ENCODE measurements at regions not wholly inside any gene's neighbourhood (a gene's known extent, or its start where the extent isn't known, plus 50 kb on each side); places are given as distances from the start of the nearest gene placed in this dataset.

DNA sequence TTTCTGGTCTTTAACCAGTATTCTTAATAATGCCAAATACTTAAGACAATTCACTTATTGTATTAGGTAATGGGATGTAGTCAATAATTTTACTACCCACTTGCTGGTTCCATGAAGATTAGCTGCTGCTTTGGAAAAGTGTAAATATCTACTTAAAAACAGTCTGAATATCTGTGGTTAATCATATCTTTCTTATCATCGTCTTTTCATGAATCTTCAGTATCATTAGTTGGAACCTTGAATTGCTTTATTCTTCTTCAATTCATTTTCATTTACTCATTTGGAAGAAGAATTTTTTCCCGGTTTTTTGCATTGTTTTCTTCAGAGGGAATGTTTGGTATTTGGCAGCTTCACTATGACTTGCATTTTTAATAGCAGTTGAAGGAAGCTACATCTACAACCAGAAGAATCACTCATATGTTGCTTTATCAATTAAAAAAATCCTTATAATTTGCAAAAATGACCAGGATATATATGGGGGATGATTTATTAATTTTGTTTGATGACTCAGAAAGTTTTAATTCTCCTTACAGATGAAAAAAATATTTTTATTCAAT lies 1398.3 kb upstream of the CDH6 start:
- DNase-seq (ENCODE audit: low read depth), result no peak
- no peak overlapping the region for H3K4me3 ChIP-seq (ENCODE audit: control insufficient read depth, low read depth, low read length)
- TF ChIP-seq, protein P1, sequence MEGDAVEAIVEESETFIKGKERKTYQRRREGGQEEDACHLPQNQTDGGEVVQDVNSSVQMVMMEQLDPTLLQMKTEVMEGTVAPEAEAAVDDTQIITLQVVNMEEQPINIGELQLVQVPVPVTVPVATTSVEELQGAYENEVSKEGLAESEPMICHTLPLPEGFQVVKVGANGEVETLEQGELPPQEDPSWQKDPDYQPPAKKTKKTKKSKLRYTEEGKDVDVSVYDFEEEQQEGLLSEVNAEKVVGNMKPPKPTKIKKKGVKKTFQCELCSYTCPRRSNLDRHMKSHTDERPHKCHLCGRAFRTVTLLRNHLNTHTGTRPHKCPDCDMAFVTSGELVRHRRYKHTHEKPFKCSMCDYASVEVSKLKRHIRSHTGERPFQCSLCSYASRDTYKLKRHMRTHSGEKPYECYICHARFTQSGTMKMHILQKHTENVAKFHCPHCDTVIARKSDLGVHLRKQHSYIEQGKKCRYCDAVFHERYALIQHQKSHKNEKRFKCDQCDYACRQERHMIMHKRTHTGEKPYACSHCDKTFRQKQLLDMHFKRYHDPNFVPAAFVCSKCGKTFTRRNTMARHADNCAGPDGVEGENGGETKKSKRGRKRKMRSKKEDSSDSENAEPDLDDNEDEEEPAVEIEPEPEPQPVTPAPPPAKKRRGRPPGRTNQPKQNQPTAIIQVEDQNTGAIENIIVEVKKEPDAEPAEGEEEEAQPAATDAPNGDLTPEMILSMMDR (IDR thresholded peaks at IDR 0.05; ENCODE audit: control insufficient read depth, insufficient read depth, low read depth, low read length, missing control alignments), result no peak

DNA sequence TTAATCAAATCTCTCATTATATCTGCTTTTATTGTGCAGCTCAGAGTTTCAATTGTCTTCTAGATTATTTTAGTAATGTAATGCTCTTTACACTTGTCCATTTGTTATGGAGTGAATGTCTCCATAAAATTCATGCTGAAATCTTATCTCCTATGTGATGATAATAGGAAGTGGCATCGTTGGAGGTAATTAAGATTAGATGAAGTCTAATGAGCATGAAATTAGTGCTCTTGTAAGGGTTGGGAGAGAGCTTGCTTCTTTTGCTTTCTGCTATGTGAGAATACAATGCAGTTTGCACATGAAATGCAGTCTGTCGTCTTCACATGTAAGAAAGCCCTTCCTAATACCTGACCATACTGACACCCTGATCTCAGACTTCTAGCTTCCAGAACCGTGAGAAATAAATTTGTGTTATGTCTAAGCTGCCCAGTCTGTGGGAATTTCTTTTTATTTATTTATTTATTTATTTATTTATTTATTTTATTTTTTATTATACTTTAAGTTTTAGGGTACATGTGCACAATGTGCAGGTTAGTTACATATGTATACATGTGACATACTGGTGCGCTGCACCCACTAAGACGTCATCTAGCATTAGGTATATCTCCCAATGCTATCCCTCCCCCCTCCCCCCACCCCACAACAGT lies 1399.2 kb upstream of the CDH6 start:
- DNase-seq (ENCODE audit: low read depth), result no peak
- TF ChIP-seq, protein P1 (IDR thresholded peaks at IDR 0.05; ENCODE audit: control insufficient read depth, insufficient read depth, low read depth, low read length, missing control alignments), result no peak
- H3K4me3 ChIP-seq (ENCODE audit: control insufficient read depth, low read depth, low read length), result no peak overlapping the region

DNA sequence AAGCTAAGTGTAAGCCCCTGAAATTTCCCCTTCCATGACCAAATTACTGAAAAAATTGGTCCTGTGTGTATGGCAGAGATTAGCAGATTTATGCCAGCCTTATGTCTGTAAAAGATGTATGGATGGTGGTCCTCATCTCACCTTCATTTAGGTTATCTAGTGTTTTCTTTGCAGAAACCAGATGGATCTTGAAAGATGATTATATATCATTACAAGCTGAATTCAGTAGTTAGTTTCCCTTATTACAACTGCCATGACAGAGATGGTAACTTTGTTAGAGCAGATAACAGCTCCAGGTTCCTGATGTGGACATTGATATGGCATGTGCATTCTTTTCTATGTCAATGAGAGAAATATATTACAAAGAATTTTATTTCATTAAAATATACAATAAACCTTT lies 1403.2 kb upstream of the CDH6 start:
- TF ChIP-seq, protein P1 (IDR thresholded peaks at IDR 0.05; ENCODE audit: control insufficient read depth, insufficient read depth, low read depth, low read length, missing control alignments), result no peak
- H3K4me3 ChIP-seq (ENCODE audit: control insufficient read depth, low read depth, low read length), result no peak overlapping the region
- DNase-seq (ENCODE audit: low read depth), result no peak

DNA sequence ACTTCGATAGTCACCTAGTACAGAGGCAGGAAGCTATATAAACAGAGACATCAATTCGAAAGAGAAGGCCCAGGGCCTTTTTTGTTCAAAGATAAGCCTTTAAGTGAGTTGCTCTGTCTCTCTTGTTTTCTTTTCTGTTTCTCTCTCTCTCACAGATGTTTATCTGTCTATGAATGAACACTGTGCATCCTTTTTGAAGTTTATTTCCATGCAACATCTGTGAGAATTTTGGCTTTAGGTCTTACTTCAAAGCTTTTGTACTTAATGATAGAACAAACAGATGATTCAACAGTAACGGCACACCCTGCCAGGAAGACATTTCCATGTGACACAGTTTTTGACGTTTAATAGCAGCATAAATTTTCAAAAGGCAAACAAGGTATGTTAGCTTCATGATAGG lies 1413.1 kb upstream of the CDH6 start:
- no peak for DNase-seq (ENCODE audit: low read depth)
- TF ChIP-seq, protein P1 (IDR thresholded peaks at IDR 0.05; ENCODE audit: control insufficient read depth, insufficient read depth, low read depth, low read length, missing control alignments), result no peak
- H3K4me3 ChIP-seq (ENCODE audit: control insufficient read depth, low read depth, low read length), result no peak overlapping the region

DNA sequence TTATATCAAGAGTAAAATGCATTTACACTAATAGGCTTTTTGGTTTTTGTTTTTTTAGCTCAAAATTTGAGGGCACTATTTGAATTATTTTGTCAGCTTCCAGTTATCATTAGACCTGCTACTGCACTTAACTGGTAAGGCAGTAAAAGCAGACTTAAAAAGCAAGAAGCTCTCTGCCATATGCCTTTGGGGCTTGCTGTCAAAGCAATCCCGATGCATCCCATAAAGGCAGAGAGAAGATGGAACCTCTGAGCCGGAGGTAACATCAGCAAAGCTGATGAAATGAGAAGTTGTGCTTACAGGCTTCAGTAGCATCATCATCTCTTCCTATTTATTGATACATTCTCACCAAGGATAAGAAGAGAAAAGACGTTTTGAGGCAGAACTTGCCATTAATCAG lies 1414.3 kb upstream of the CDH6 start:
- no peak overlapping the region for H3K4me3 ChIP-seq (ENCODE audit: control insufficient read depth, low read depth, low read length)
- no peak for DNase-seq (ENCODE audit: low read depth)
- TF ChIP-seq, protein P1 (IDR thresholded peaks at IDR 0.05; ENCODE audit: control insufficient read depth, insufficient read depth, low read depth, low read length, missing control alignments), result no peak

DNA sequence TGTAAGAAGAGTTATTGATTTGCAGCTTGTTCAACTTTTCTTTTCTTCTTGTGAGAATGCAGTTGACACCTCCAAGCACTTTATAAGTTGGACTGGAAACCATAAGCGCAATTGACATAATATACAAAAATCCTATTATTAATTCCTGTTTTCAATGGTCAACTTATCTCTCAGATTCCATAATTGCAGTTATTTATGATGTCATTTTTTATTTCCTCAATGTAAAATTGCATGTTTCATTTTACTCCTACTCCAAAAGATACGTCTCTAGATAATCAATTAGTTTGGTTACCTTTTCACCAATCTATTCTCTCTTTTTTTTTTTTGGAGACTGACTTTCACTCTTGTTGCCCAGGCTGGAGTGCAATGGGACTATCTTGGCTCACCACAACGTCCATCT lies 1416.1 kb upstream of the CDH6 start:
- no peak for DNase-seq (ENCODE audit: low read depth)
- H3K4me3 ChIP-seq (ENCODE audit: control insufficient read depth, low read depth, low read length), result no peak overlapping the region
- TF ChIP-seq, protein P1 (IDR thresholded peaks at IDR 0.05; ENCODE audit: control insufficient read depth, insufficient read depth, low read depth, low read length, missing control alignments), result no peak

All from AG09309 (cell line).